SKM-1 (cell line): ENCODE measurements at regions not wholly inside any gene's neighbourhood (a gene's known extent, or its start where the extent isn't known, plus 50 kb on each side); places are given as distances from the start of the nearest gene placed in this dataset.
"Not testable (repeated sequence)": the region's sequence is repeated elsewhere in the genome, so short reads cannot be mapped to it uniquely, and the experiment has no call there.

ENCODE experiments used
- DNase-seq: peaks from one replicate; lab custom pipeline; 2025; ENCODE audit not compliant: unreplicated experiment; lab: John Stamatoyannopoulos, UW

DNA sequence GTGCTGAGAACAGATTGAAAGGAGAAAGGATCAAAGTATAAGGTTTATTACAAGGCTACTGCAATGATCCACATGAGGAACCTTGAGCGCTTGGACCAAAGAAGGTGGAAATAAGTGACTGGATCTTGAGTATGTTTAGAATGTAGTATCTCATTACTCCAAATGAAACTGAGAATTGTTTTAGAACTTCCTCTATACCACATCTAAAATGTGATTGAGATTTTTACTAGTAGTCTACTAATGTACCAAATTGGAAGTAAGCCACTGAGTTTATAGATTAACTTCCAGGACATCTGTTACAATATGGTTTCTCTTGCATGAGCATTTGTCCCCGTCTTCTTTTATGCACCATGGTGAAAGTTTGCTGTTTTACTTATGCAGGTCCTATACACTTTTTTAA, 300.5 kb downstream of the SUCLG1 start:
- no peak for DNase-seq

DNA sequence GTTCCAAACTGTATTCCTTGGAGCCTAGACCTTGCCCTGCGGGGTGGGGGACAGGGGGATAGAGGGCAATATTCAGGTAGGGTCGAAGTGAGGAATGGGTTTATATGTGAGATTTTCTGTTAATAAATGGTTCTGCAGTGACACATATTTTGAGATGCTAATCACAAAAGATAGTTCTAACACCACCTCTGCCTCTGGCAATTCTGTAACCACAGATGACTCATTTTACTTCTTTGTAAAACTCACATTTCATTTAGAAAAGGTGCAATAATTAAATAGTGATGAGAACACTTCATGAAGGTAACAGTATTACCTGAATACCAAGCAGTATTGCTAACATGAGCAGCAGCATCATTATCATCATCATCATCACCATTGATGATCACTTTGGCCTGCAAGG, 306.6 kb downstream of the SUCLG1 start:
- no peak for DNase-seq

DNA sequence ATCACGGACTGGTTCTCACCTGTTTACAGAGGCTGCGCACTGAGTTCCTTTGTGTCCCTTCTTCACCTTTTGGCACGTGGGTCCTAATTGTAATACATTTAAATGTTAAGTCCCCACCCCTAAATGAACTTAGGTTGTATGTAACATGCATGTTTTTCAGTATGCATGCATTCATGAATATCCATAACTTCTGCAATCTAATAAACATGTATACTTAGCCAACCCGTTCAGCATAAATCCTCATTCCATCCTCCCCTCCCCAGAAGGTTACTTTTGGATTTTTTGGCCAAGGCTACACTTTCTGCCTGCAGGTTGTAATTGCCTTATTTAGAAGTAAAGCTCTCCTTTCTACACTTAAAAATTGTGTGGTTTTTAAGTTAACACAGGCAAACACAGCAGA, 314.7 kb downstream of the SUCLG1 start:
- DNase-seq, result no peak

DNA sequence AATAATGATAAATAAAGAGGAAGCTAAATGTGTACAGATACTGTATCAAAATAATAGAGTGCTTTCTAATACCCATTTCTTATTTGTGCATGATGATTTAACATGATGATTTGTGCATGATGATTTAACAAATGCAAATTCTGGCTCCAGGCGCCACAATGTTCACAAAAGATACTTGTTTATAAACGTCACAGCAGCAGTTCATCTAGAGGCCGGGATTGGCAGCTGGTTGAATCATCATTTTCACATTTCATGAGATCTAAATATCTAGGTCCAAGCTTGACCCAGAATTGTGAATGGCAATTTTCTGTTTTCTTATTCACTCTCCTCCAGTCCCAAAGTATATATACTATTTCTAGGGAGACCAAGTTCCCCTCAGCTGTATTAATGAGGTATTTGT, 322.0 kb downstream of the SUCLG1 start:
- no peak for DNase-seq

DNA sequence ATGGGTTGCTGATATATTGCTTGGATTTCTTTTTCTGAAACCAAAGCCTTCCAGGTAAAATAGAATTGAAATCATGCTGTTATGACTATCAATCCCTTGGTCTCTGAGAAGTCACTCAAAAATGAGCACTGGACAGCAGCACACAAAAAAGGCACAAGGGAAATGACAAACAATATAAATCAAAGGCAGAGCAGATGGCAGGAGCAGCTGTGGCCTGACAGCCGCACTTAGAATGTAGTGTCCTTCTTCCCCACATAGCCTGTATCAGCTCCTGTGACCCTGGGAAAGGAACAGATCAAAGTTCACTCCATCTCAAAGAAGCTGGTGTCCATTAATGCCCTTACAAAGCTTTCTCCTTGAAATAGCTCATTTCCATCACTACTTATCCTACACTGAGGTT, 326.7 kb downstream of the SUCLG1 start:
- no peak for DNase-seq

DNA sequence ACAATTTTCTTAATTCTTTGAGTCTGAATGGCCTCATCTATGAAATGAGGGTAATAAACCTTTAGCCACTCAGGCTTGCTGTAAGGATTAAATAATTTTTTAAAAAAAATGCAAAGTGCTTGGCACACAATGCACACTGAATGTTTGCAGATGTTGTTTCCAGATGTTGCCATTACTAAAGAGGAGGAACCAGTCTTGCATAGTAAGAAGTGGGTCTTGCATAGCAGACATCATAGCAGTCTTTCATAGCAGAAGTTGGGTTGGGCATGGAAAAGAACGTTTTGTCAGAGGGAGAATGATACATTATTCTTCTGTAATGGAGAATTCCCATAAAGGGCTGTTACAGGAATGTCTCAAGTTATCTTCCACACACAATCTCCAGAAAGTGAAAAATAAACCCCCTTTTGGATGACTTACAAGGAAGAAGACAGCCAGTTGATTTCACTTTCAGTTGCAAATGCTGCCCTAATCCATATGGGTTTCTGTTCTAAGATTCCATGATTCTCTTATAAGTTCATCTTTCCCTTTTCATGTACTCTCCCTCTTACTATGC, 327.7 kb downstream of the SUCLG1 start:
- DNase-seq, result no peak

DNA sequence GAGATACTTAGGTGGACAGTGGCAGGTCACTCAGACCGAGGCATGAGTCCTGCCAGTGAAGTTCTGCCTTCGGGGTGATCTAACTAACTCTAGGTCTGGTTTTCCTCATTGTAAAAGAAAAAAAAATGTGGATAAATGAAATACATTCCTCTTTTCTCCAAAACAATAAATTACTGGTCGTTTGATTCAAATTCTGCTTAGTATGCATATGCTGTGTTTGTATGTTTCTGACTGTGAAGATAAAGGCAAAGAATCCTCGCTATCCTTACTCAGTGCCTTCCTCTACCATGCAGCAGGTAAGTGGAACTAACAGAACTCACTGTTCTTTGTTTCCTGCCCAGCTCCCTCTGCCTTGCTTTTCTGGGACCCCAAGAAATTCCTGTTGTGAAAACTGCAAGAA, 330.1 kb downstream of the SUCLG1 start:
- no peak for DNase-seq

DNA sequence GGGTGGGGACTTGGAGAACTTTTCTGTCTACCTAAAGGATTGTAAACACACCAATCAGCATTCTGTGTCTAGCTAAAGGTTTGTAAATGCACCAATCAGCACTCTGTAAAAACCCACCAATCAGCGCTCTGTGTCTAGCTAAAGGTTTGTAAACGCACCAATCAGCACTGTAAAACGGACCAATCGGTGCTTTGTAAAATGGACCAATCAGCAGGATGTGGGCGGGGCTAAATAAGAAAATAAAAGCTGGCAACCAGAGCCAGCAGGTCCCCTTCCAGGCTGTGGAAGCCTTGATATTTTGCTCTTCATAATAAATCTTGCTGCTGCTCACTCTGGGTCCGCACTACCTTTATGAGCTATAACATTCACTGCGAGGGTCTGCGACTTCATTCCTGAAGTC, 331.3 kb downstream of the SUCLG1 start:
- not testable (repeated sequence) for DNase-seq

DNA sequence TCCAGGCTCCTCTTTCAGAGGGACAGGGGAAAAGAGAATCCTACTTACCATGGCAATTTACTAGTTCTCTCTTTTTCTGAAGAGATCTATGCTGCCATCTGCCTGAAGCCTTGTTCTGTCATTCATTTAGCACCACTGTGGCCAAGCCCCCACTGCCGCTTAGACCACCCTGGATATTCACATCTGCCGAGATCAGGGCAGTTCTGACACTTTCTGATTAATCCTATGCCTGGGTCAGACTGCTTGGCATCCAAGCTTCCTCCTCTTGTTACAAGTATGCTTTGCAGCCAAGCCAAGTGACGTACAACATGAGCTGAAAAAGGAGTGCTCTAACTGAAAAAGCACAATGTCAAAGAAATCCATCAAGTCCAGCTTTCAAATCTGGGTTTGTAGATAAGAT, 332.6 kb downstream of the SUCLG1 start:
- DNase-seq, result no peak

DNA sequence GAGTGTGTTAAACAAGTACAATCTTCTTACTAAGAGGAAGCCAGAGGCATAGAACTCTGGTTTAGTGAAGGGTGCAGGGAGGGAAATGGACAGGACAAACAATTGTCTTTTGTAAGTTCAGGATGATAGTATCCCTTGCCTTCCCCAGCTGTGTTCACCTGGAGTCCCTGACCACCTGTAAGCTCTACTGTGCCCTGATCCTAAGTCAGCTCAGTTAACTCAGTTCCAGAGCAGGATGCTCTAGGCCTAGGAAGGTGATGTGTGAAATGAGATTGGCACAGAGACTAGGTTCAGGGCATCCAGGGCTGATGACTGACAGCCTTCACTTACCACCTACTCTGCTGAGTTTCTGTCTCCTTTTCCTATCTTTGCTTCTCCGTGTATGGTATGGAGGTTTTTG, 333.0 kb downstream of the SUCLG1 start:
- DNase-seq, result no peak

DNA sequence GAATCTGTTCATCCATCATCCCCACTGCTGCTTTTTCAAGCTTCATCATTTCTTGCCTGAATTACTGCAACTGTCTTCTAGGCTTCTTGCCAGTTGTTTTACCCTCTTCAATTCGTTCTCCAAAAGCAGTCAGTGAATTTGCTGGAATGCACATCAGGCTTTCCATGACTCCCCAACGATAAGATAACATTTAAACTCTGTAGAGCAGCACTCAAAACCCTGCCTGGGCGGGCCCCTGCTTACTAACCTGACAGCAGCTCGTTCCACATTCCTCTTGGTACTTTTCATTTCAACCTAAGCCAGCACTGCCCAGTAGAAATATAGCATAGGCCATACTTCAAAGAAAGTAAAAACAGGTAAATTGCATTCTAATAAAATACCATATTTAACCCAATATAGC, 342.9 kb downstream of the SUCLG1 start:
- no peak for DNase-seq

DNA sequence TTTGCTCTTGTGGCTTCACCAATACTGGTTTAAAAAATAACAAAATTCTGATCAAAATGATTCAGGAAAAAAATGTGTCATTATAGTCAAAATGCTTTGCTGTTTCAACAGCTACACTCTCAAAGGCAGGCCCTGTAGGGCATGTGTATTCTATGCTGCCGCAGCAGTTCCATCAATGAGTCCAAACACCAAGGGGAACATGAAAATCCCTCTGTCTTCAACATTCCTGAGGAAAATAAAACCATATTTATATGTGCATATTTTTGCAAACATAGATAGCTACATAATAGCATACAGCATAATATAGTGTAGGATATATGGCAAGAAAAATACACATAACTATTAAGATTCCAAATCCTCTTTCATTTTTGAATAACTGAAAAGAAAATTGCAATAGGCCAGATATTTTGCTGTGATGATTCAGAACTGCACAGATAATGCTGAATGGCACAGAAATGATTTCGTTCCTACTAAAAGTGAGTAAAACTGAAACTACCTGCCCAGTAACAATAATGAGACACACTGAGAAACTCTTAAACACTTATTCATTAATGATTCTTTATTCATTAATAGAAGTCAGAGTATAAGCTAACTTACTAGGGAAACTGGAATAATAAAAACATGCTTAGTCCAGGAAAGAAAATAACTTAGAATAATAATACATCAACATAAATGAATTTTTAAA, 343.8 kb downstream of the SUCLG1 start:
- DNase-seq, result no peak

DNA sequence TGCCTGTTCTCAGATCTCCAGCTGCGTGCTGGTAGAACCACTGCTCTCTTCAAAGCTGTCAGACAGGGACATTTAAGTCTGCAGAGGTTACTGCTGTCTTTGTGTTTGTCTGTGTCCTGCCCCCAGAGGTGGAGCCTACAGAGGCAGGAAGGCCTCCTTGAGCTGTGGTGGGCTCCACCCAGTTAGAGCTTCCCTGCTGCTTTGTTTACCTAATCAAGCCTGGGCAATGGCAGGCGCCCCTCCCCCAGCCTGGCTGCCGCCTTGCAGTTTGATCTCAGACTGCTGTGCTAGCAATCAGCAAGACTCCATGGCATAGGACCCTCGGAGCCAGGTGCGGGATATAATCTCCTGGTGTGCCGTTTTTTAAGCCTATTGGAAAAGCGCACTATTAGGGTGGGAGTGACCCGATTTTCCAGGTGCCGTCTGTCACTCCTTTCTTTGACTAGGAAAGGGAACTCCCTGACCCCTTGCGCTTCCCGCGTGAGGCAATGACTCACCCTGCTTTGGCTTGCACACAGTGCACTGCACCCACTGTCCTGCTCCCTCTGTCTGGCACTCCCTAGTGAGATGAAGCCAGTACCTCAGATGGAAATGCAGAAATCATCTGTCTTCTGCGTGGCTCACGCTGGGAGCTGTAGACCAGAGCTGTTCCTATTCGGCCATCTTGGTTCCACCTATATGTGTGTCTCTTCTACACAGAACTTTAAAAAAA, 355.1 kb downstream of the SUCLG1 start:
- not testable (repeated sequence) for DNase-seq

DNA sequence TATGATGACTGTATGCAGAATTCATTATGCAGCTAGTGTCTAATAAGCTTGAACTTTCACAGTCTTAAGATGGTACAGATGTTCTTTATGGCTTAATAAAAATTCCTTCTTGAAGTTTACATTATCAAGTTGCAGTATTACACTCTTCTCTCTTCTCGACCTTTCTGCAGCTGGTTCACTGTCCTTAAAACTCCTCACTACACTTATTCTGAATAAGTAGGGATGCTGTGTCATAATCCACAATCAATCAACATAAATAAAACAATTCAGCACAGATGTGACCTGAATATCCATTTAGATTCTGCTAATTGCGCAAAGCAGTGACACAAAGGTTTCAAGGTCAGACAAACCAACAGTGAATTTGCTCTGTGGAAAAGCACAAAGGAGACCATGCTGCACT, 356.8 kb downstream of the SUCLG1 start:
- DNase-seq, result no peak

DNA sequence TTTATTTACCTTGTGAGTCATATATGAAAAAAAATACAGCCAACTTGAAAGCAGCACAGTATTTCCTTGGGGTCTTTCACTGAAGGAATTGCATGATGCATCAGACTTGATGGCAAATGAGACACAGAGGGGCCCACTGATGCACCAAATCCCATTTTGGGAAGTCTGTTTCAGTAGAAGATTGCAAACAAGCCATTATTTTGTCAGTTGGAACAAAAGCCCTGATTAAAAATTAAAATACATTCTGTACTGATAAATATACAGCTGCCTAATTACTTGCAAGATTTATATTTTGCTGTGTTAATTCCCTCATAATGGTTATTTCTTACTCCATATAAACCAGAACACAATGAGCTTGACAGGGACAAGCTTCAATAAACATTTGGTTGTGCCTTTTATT, 370.4 kb downstream of the SUCLG1 start:
- DNase-seq, result no peak

DNA sequence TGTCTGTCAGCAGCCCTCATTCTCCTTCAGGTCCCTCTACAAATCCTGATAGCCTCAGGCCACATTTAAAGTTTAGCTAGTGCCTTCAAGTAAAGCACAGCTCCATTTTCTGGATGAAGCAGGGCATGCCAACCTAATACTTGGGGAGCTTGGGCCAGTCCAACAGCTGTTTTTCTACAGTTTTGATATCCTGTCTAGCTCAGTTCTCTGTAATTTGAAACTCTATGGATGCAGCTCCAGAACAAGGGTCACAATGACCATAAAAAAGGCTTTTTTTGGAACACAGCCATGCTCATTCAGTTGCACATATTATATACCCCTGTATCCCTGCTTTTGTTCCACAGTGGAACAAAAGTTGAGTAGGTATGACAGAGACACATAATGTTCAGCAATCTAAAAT, 373.5 kb downstream of the SUCLG1 start:
- no peak for DNase-seq

DNA sequence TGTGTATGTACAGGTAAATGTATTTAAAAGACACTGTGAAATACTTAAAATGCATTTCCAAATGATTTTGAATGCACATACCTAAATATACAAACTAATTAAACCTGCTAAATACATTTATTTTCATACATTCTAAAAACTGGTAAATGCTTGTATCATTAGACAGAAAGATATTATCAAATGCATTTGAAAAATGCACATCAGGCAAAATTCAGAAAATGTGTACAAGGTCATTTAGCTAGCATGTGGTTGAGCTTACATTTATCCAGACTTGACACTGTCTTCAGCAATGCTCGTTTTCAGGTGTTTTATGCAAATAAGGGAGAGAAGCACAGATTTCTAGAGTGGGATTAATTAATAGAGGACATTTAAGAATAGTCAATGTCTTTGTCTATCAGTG, 374.2 kb downstream of the SUCLG1 start:
- no peak for DNase-seq

DNA sequence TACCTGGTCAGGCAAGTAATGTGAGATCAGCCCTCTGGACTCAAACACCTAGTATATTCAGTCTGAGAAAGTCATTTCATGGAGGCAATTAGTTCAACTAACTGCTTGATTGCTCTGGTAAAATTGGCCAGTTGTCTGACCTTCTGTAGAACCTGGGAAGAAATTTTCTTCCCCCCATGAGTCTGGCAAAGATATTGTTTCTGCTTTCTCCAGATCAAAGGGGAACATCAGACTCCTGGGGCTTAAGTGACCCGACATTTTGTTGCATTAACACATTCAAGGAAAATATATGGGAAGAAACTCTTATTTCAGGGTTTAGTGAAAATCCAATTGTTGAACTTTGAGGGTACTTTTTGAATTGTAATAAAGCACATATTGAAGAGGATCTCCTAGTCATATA, 375.1 kb downstream of the SUCLG1 start:
- DNase-seq, result no peak

DNA sequence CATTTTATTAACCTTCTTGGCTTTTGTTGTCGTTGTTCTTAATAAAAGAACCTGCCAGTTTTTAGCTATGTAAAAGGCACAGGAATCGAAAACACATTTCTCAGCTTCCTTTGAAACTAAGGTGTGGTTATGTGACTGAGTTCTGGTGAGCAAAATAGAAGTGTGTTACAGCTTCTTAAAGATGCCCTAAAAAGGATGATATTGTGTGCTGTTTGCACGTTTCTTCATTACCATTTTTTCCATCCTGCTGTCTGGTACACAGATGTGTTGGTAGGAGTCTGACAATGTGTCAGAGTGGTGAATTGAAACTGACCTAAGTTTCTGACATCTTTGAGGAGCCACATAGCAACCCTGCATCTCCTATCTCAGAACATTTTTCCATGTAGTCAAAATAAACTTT, 380.6 kb downstream of the SUCLG1 start:
- no peak for DNase-seq

DNA sequence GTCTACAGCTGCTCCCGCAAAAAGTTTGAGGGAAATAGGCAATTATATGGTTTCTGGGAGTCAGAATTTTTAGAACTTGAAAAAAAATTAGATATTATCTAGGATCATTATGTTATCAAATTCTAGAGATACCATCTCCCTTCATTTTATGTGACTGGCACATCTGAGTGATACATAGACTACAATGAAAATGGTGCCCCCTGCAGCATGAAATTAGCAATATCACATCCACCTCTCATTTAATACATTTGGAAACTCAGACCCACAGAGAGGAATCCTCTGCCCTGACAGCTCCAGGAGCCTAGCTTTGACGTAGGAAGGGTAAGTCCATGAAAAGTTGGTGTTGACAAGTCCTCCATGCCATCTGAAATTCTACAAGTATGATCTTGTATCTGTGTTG, 381.6 kb downstream of the SUCLG1 start:
- peak; percentile 43 for DNase-seq

DNA sequence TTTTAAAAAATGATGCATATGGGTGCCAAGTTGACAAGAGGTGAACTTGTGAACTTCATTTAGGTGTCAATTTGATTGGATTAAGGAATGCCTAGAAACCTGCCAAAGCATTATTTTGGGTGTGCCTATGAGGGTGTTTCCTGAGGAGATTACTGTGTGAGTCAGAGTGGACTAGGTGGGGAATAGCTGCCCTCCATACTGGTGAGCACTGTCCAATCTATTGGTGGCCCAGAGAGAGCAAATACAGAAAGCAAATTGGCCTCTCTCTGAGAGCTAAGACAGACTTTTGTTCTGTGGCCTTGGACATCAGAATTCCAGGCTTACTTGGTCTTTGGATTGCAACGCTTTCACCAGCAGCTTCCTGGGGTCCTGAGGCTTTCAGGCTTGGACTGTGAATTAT, 388.0 kb downstream of the SUCLG1 start:
- DNase-seq, result no peak

DNA sequence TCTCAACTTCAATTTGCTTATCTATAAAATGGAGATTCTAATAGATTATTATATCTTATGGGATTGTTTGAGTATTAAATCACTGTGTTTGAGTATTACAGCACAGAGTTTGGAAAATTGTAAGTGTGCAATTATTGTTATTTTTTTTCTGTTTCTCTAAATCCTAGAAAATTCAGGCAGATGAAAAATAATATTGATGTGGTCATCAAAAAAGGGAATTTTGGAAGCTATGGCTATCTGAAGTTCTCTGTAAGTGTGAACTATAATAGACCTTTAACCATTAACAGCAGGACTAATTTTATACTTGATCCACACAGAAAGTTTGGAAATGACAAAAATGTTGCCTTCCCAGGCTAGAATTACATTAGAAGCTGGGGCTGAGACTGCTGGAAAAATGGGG, 393.2 kb downstream of the SUCLG1 start:
- DNase-seq, result no peak
